OCI-LY7 (cell line): ENCODE measurements at regions not wholly inside any gene's neighbourhood (a gene's known extent, or its start where the extent isn't known, plus 50 kb on each side); places are given as distances from the start of the nearest gene placed in this dataset.
"Not testable (repeated sequence)": the region's sequence is repeated elsewhere in the genome, so short reads cannot be mapped to it uniquely, and the experiment has no call there.

Experiments used
- BruUV-seq: library from RNA; stranded (reverse); fragments of 400-500 nt; replicated peaks from 2 replicates; lab custom pipeline; 2021; lab: Mats Ljungman, UMichigan
- CTCF ChIA-PET: fragments of 300-600 bp; sonication (Branson Sonifier 250); formaldehyde crosslinking; loops from one replicate; lab custom pipeline; 2022; ENCODE audit warnings: antibody characterized with exemption; ENCODE audit not compliant: unreplicated experiment; lab: Charles Lee
- POLR2A ChIA-PET: fragments of 300-600 bp; sonication (Branson Sonifier 250); formaldehyde crosslinking; loops from one replicate; lab custom pipeline; 2022; ENCODE audit warnings: antibody characterized with exemption; lab: Charles Lee
- DNase-seq: peaks from one replicate; pipeline ENCODE4 v3.0.0-alpha.2; 2015; ENCODE audit warnings: low spot score
- H2AFZ ChIP-seq: fragments of 200-600 bp; sonication (generic), shearing (Covaris generic); 2 replicates; pipeline ENCODE4 v1.6.1; 2014; ENCODE audit warnings: mild to moderate bottlenecking, antibody characterized with exemption, low read length, moderate library complexity
- H3K27ac ChIP-seq: fragments of 200-600 bp; sonication (generic); 2 replicates; pipeline ENCODE4 v1.5.1; 2014; ENCODE audit warnings: mixed run types, low read depth, mild to moderate bottlenecking, moderate library complexity, low read length, inconsistent platforms; ENCODE audit not compliant: poor library complexity, severe bottlenecking
- H3K36me3 ChIP-seq: fragments of 200-600 bp; sonication (generic); 2 replicates; pipeline ENCODE4 v1.6.1; 2014; ENCODE audit warnings: mild to moderate bottlenecking, antibody characterized with exemption, low read length, moderate library complexity, mixed read lengths; ENCODE audit not compliant: insufficient read depth
- H3K4me1 ChIP-seq: fragments of 200-600 bp; sonication (generic); 2 replicates; pipeline ENCODE4 v1.5.1; 2014; ENCODE audit warnings: mild to moderate bottlenecking, low read length; ENCODE audit not compliant: insufficient read depth, poor library complexity, severe bottlenecking
- H3K4me2 ChIP-seq: fragments of 200-600 bp; sonication (generic); 2 replicates; pipeline ENCODE4 v1.6.1; 2014; ENCODE audit warnings: mild to moderate bottlenecking, low read length
- H3K4me3 ChIP-seq: fragments of 200-600 bp; sonication (generic); 2 replicates; pipeline ENCODE4 v1.5.1; 2014; ENCODE audit warnings: mild to moderate bottlenecking, low read depth, low read length; ENCODE audit not compliant: poor library complexity, severe bottlenecking
- H3K79me2 ChIP-seq: fragments of 200-600 bp; sonication (generic); 2 replicates; pipeline ENCODE4 v1.6.1; 2016; ENCODE audit warnings: low read depth, mild to moderate bottlenecking, low read length, moderate library complexity, mixed read lengths; ENCODE audit not compliant: insufficient read depth
- H3K9me2 ChIP-seq: fragments of 200-600 bp; sonication (generic); 2 replicates; pipeline ENCODE4 v1.6.1; 2016; ENCODE audit warnings: mild to moderate bottlenecking, low read length, mixed read lengths; ENCODE audit not compliant: insufficient read depth
- H3K9me3 ChIP-seq: fragments of 200-600 bp; sonication (generic); 2 replicates; pipeline ENCODE4 v1.6.1; 2014; ENCODE audit warnings: mild to moderate bottlenecking, mixed run types, low read length, mixed read lengths
- H4K20me1 ChIP-seq: fragments of 200-600 bp; sonication (generic); 2 replicates; pipeline ENCODE4 v1.6.1; 2014; ENCODE audit warnings: mild to moderate bottlenecking, antibody characterized with exemption, low read length, moderate library complexity, mixed read lengths; ENCODE audit not compliant: insufficient read depth
- CTCF ChIP-seq: fragments of 200-600 bp; sonication (generic); conservative IDR thresholded peaks from 2 replicates; pipeline ENCODE4 v1.5.1; 2014; ENCODE audit warnings: mild to moderate bottlenecking, antibody characterized with exemption, low read length, moderate library complexity, mixed read lengths
- EZH2phosphoT487 ChIP-seq: fragments of 200-600 bp; sonication (generic); IDR thresholded peaks from 2 replicates; pipeline ENCODE4 v1.6.1; 2018; ENCODE audit warnings: low read depth, borderline replicate concordance, mild to moderate bottlenecking, mixed run types, antibody characterized with exemption, low read length, moderate library complexity, mixed read lengths
- intact Hi-C: fragments of 100-400 bp; cut with micrococcal nuclease; formaldehyde crosslinking; loops from one replicate; pipeline ENCODE4 v1.10.0; 2022; ENCODE audit not compliant: unreplicated experiment

DNA sequence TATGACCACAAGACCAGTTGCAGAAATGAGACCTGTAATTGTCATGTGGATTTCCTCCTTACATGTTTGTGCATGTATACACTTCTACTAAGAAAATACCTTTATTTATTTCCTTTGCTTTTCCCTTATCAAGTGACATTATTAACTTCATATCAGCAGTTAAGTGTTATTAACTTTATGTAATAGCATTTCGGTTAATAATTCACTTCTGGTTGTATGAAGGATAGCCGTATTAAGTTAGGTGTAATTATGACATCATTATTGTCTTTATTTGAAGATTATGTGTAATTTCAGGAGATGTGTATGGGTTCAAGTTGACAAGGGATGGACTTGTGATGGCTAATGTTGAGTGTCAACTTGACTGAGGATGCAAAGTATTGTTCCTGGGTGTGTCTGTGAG, 881.2 kb upstream of the ATXN8OS start:
- H3K4me1 ChIP-seq: no peaks in the 10 kb centered on the region
- no peaks in the 10 kb centered on the region for H3K9me2 ChIP-seq
- H3K4me2 ChIP-seq: no peak overlapping the region
- no peaks in the 10 kb centered on the region for H3K79me2 ChIP-seq
- CTCF ChIA-PET: no interaction called here
- no peaks in the 10 kb centered on the region for H3K36me3 ChIP-seq
- intact Hi-C loops: no loop called here
- TF ChIP-seq EZH2phosphoT487: no peak
- no peak for TF ChIP-seq CTCF
- no peak for DNase-seq
- no peaks in the 10 kb centered on the region for H3K9me3 ChIP-seq
- H3K4me3 ChIP-seq: no peak overlapping the region
- H4K20me1 ChIP-seq: no peaks in the 10 kb centered on the region
- BruUV-seq: no TSS peak
- H3K27ac ChIP-seq: no peak overlapping the region
- H2AFZ ChIP-seq: no peak overlapping the region
- POLR2A ChIA-PET: no interaction called here

DNA sequence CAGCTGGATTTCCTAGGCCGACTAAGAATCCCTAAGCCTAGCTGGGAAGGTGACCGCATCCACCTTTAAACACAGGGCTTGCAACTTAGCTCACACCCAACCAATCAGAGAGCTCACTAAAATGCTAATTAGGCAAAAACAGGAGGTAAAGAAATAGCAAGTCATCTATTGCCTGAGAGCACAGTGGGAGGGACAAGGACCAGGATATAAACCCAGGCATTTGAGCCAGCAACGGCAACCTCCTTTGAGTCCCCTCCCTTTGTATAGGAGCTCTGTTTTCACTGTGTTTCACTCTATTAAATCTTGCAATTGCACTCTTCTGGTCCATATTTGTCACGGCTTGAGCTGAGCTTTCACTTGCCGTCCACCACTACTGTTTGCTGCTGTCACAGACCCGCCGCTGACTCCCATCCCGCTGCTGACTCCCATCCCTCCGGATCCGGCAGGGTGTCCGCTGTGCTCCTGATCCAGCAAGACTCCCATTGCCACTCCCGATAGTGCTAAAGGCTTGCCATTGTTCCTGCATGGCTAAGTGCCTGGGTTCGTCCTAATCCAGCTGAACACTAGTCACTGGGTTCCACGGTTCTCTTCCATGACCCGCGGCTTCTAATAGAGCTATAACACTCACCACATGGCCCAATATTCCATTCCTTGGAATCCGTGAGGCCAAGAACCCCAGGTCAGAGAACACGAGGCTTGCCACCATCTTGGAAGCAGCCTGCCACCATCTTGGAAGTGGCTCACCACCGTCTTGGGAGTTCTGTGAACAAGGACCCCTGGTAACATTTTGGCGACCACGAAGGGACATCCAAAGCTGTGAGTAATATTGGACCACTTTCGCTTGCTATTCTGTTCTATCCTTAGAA, 885.8 kb upstream of the ATXN8OS start:
- H3K4me3 ChIP-seq, DNase-seq, H3K9me2 ChIP-seq, CTCF ChIA-PET, H3K27ac ChIP-seq, H4K20me1 ChIP-seq, H3K36me3 ChIP-seq, H3K79me2 ChIP-seq, BruUV-seq, H3K4me1 ChIP-seq, intact Hi-C loops, H3K4me2 ChIP-seq, H3K9me3 ChIP-seq, H2AFZ ChIP-seq, POLR2A ChIA-PET: not testable (repeated sequence)

GRCh38 chr13:69213396-69213795, 894.2 kb upstream of the ATXN8OS start:
- TF ChIP-seq CTCF: no peak
- TF ChIP-seq EZH2phosphoT487: no peak
- intact Hi-C loops: no loop called here
- Histone ChIP-seq H4K20me1 (no peaks in the 10 kb centered on the region), H3K4me1 (no peaks in the 10 kb centered on the region), H2AFZ (no peak overlapping the region), H3K4me3 (no peak overlapping the region), H3K36me3 (no peaks in the 10 kb centered on the region), H3K9me2 (no peaks in the 10 kb centered on the region), H3K4me2 (no peak overlapping the region), H3K9me3 (no peaks in the 10 kb centered on the region), H3K79me2 (no peaks in the 10 kb centered on the region), H3K27ac (no peak overlapping the region)
- ChIA-PET POLR2A (interaction anchor here (0.5 kb wide), 1 partner anchor 892 kb away, joined by 5 read pairs; no protein-coding TSS in a partner anchor), CTCF (no interaction called here)
- no TSS peak for BruUV-seq
- DNase-seq: no peak
